ENCODE measurements at regions not wholly inside any gene's neighbourhood (a gene's known extent, or its start where the extent isn't known, plus 50 kb on each side); places are given as distances from the start of the nearest gene placed in this dataset.
"Not testable (repeated sequence)": the region's sequence is repeated elsewhere in the genome, so short reads cannot be mapped to it uniquely, and the experiment has no call there.

- DNase-seq (ENCODE audit: low read depth), result no peak
These were observed 187.8 kb downstream of the ZNF516 start for GRCh38 chr18:76307293-76307690.

DNA sequence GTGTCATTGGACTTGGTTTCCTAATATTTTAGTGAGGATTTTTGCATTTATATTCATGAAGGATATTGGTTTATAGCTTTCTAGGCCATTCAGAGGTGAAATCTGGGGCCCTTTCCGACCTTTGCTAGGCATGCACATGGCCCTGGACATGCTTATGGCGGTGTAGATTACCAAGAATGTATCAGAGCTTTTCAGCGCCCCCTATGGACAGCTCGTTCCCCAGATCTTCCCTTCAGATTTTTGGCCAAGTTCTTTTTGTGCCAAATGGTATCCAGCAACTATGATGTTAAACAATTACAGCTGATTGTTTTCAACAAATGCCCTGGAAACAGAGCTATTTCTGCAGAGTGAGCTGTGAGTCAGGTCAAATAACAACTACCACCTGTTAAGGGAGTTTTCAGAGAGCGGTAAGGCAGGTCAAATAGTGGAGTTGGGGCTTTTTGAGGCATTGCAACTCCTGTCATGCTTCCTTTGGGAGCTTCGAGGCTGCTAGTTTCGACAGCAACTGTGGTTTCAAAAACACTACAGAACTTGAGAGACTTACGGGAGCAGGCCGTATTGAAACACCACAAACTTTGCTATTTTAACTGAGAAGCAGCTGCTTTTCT is 188.3 kb downstream of the ZNF516 start:
- DNase-seq (ENCODE audit: low read depth), result peak; percentile 2

- DNase-seq (ENCODE audit: low read depth), result no peak
These were observed 209.2 kb downstream of the ZNF516 start for GRCh38 chr18:76285866-76286265.

- DNase-seq (ENCODE audit: low read depth), result no peak
These were observed 213.5 kb downstream of the ZNF516 start for GRCh38 chr18:76281565-76281964.

DNA sequence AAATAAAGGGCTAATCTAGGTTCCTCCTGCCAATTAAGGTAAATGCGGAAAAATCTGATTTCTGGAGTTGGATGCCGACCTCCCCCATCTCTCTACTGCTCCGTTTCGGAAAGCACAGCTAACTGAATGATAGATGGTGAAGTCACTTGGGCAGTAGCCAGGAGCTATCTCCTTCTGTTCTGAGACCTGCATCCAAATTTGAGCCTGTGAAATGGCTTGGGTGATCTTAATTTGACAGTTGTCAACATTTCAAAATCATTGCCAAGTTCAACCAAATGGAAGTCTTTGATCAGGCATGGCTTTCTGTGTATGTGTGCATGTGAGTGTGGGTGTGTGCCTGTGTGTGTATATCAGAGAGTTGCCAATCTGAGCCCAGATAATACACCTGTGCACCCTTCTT is 217.2 kb downstream of the ZNF516 start:
- no peak for DNase-seq (ENCODE audit: low read depth)

GRCh38 chr18:76275727-76276313 is 219.2 kb downstream of the ZNF516 start:
- DNase-seq (ENCODE audit: low read depth), result no peak

DNA sequence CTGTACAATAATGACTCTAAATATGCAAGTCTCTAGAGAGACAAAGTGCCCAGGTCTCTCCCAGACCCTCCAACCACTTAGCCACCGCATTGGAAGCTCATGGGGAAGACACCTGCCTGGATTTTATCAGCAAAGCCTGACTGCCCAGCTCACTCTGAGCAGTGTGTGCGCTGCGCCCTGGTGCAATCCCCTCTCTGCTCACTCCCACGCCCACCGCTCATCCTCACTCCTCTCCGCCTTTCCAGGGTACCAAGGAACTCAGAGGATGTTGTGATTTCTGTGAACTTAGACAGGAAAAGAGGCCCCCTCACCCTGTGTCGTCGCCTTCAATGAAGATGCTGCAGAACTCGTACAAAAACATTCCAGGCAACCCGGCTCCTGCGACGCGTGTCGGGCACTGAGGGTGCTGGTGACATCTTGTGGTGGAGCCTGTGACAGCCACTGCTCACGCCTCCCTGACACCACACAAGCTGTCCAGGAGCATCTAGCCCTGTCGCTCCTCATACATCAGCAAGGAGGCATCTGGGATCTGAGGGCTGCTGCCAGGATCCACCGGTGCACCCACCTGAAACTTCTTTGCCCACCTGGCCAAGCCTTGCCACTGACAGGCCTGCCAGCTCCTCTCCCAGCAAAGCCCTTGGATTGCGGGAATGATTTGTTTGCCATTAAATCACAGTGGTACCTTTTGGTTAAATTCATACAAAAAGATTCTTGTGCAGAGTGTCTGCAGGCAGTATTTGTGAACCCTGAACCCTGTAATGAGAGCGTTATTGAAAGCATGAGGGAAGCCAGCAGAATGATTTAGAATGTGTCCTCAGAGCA is 220.4 kb downstream of the ZNF516 start:
- DNase-seq (ENCODE audit: low read depth), result peak; percentile 5

DNA sequence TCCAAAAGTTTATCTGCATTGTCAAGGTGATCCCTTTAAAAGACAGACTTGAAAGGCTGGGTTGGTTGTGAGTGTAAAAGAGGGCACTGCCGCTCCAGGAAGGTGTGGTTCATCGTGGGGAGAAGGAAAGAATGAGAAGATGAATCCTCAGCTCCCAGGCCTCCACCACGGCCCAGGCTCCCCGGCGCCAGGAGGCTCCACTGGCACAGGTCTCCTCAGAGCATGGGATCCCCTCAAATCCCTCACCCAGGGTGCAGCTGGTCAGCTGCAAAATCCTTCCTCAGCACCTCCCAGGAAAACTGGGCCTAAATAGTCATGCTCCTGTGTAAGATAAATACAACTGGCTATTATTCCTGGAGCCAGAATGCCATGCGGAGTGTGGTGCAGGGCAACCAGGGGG is 221.1 kb downstream of the ZNF516 start:
- DNase-seq (ENCODE audit: low read depth), result no peak

- DNase-seq (ENCODE audit: low read depth), result no peak
These were observed 222.0 kb downstream of the ZNF516 start for GRCh38 chr18:76273036-76273545.

- not testable (repeated sequence) for DNase-seq (ENCODE audit: low read depth)
These were observed 227.6 kb downstream of the ZNF516 start for GRCh38 chr18:76267423-76267822.

- no peak for DNase-seq (ENCODE audit: low read depth)
These were observed 228.6 kb downstream of the ZNF516 start for GRCh38 chr18:76266236-76266991.

DNA sequence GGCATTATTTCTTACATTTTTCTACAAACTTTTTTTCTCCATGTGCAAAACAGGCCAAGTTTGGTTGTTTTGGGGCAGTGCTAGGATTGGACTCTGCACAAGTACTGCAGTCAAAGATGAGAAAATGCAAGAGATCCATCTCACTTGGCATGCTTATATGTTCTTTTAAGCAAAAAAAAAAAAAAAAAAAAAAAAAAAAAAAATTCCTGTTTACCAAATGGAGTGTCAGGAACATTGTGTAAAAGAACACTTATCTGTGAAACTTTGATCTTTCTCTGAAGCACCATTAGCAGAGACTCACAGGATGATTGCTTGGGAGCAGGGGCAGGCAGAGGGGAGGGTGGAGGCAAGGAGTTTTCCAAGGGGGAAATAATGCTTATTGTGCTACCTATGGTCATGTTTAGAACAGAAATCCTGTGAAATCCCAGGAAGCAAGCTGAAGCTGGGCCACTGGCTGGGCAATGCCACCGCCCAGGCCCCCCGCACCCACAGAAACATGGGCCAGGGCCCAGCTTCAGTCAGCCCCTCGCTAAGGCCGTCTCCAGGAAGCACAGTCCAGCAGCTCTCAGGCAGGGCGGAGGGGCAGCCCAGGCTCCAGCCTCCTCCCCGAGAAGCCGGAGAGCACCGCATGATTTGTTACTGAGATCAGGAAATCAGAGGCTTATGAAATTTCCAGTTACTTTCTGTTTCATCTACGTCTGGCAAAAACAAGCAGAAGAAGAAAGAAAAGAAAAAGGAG is 229.4 kb downstream of the ZNF516 start:
- DNase-seq (ENCODE audit: low read depth), result peak; percentile 25

DNA sequence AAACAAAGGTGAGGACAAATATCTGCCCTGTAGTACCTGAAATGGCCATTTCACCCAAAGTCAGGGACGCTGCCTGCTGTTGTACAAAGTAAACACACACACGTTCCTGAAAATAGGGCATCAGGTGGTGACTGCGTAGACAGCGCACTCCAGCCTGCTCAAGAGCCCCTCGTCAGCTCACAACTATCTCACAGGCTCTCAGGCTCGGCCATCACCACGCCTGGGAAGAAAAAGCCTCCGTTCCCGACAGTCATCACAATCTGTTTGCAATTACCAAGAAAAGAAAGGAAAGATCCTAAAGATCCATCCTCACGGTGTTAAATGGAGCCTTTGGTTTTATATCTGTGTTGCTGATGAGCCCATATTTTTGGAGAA is 230.2 kb downstream of the ZNF516 start:
- no peak for DNase-seq (ENCODE audit: low read depth)

GRCh38 chr18:76264198-76264875 is 230.7 kb downstream of the ZNF516 start:
- DNase-seq (ENCODE audit: low read depth), result no peak

DNA sequence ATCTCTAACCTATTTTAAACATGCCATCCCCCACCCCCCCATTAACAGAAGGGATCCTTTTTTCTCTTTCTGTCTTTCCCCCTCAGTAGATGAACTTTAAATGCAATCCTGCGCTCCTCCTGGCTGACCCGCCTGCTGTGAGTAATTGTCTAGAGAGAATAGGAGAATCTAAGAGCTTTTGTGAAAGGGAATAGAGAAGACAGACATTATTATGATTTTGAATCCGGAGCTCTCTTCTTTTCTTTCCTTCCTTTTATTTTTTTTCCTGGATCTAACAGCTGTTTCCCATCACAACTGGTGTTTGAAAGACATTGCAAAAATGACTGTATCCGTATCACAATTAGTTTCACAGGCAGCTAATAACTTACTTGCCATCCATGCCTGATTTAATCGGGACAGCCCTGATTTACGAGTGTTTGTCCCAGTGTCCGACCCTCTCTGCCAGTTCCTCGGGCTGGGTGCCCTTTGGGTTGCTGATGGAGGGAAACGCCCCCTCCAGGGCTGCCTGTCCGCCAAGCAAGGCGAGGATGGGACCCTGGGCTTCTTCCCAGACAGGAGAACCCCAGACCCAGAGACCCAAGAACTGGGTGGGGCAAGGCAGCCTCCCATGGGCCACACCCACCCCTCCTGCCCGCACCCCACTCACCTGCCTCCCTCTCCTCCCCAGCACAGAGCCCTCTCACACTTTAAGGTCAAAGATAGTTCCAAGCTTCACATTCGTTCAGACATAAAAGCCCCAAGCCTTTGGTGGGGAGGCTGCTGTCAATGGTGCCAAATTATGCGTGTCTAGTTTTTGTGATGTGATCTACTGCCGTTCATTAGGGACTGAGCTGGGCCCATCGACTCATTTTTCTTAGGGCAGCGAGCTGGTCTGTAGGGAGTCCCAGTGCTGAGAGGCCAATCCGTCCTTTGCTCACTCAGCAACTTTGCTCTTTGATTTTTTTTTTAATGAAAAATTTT is 231.7 kb downstream of the ZNF516 start:
- no peak for DNase-seq (ENCODE audit: low read depth)

DNA sequence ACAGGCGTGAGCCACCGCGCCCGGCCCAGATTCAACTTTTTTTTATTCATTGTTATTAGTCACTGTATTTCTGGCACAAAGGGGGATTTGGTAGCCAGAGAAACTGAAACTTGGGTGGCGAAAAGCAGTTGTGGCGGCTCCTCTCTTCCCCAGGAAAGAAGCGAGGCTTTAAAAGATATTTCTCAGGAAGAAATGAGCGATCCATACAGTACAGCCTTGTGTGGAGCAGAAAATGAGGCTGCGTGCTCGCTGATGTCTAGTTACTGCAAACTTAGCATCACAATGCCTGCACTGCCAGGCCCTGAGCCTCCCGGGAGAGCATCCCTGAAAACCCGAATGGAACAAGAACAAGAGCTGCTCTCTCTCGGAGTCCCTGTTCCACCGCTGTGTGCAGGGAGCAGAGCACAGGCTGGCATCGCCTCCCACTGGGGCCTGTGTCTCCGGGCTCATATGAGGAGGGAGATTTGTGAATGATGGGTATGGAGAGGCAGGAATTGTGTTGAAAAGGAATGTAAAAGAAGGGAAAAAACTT is 234.0 kb downstream of the ZNF516 start:
- no peak for DNase-seq (ENCODE audit: low read depth)

GRCh38 chr18:76259711-76260110 is 235.3 kb downstream of the ZNF516 start:
- DNase-seq (ENCODE audit: low read depth), result no peak

DNA sequence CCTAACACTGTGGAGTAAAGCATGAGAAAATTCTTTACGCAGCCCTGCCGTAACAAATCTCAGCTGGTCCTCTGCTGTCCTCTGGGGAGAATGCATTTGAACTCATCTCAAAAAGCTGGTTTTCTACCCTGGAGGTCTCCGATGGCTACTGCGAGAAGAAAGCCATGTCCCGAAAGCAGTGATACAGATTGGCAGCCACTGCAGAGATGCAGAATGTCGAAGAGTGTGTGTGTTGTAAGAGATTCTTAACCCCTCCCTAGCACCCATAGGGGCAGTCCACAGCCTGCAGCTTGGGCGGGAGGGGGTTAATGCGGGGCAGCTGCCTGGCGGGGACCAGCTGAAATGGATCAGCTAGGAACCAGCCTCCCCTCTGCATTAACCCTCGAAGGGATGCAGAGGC is 235.9 kb downstream of the ZNF516 start:
- DNase-seq (ENCODE audit: low read depth), result peak; percentile 4

- no peak for DNase-seq (ENCODE audit: low read depth)
These were observed 236.8 kb downstream of the ZNF516 start for GRCh38 chr18:76258209-76258608.

All from ELR (cell line).